WTC11 (cell line): ENCODE measurements at regions not wholly inside any gene's neighbourhood (a gene's known extent, or its start where the extent isn't known, plus 50 kb on each side); places are given as distances from the start of the nearest gene placed in this dataset.

ENCODE experiments used
- ATAC-seq: fragments of 200-7000 bp; cut with Tn5 transposase; 2 replicates; pipeline ENCODE4 v1.10.0; 2021; ENCODE audit warnings: mild to moderate bottlenecking, moderate library complexity
- CTCF ChIA-PET: fragments of 300-600 bp; sonication (Branson Sonifier 250); formaldehyde crosslinking; loops from one replicate; lab custom pipeline; 2021; ENCODE audit warnings: antibody characterized with exemption; lab: Charles Lee
- POLR2A ChIA-PET: fragments of 350-600 bp; sonication (Branson Sonifier 250); formaldehyde crosslinking; loops from one replicate; lab custom pipeline; 2021; ENCODE audit warnings: antibody characterized with exemption; lab: Charles Lee
- DNase-seq: peaks from one replicate; pipeline ENCODE4 v3.0.0; 2021; ENCODE audit warnings: low spot score
- H3K27ac Mint-ChIP-seq: 2 replicates; pipeline ENCODE4 v1.8.0; 2021; ENCODE audit warnings: mixed read lengths
- H3K27me3 Mint-ChIP-seq: 2 replicates; pipeline ENCODE4 v1.8.0; 2021; ENCODE audit warnings: low read depth, mild to moderate bottlenecking, moderate library complexity, mixed read lengths
- H3K36me3 Mint-ChIP-seq: 2 replicates; pipeline ENCODE4 v1.8.0; 2021; ENCODE audit warnings: mixed read lengths
- H3K4me1 Mint-ChIP-seq: 2 replicates; pipeline ENCODE4 v1.8.0; 2022; ENCODE audit warnings: mixed read lengths
- H3K4me3 Mint-ChIP-seq: 2 replicates; pipeline ENCODE4 v1.8.0; 2021; ENCODE audit warnings: mild to moderate bottlenecking, moderate library complexity, mixed read lengths
- H3K9me3 Mint-ChIP-seq: 2 replicates; pipeline ENCODE4 v1.8.0; 2021; ENCODE audit warnings: mixed read lengths
- AR ChIP-seq: fragments of 250-450 bp; sonication (Bioruptor Pico); IDR thresholded peaks from 2 replicates; pipeline ENCODE4 v1.9.0; 2021; ENCODE audit warnings: mild to moderate bottlenecking
- ATF2 ChIP-seq: sonication (generic); formaldehyde crosslinking; IDR thresholded peaks from 2 replicates; pipeline ENCODE4 v1.8.1; 2022; ENCODE audit warnings: low read depth, missing genetic modification reagents, borderline replicate concordance
- ATF3 ChIP-seq: sonication (generic); formaldehyde crosslinking; conservative IDR thresholded peaks from 2 replicates; pipeline ENCODE4 v1.8.1; 2022; ENCODE audit warnings: mild to moderate bottlenecking, missing genetic modification reagents
- CDX4 ChIP-seq: fragments of 250-450 bp; sonication (Bioruptor Pico); IDR thresholded peaks from 2 replicates; pipeline ENCODE4 v1.9.0; 2021; ENCODE audit warnings: moderate library complexity, mild to moderate bottlenecking, inconsistent platforms, borderline replicate concordance
- FOXP4 ChIP-seq: sonication (generic); formaldehyde crosslinking; IDR thresholded peaks from 2 replicates; pipeline ENCODE4 v1.8.0; 2022; ENCODE audit warnings: mild to moderate bottlenecking, missing genetic modification reagents
- GTF2I ChIP-seq: fragments of 250-450 bp; sonication (Bioruptor Pico); conservative IDR thresholded peaks from 2 replicates; pipeline ENCODE4 v1.4.0; 2021; ENCODE audit warnings: mild to moderate bottlenecking
- HMGA2 ChIP-seq: fragments of 250-450 bp; sonication (Bioruptor Pico); IDR thresholded peaks from 2 replicates; pipeline ENCODE4 v1.4.0; 2021; ENCODE audit warnings: mild to moderate bottlenecking, moderate library complexity
- HMGXB4 ChIP-seq: sonication (generic); formaldehyde crosslinking; IDR thresholded peaks from 2 replicates; pipeline ENCODE4 v1.8.1; 2023; ENCODE audit warnings: mild to moderate bottlenecking, moderate library complexity, missing genetic modification reagents
- JAZF1 ChIP-seq: fragments of 250-450 bp; sonication (Bioruptor Pico); IDR thresholded peaks from 2 replicates; pipeline ENCODE4 v1.9.0; 2021; ENCODE audit warnings: moderate library complexity, mild to moderate bottlenecking, inconsistent platforms
- PREB ChIP-seq: sonication (generic); formaldehyde crosslinking; IDR thresholded peaks from 2 replicates; pipeline ENCODE4 v1.8.1; 2022; ENCODE audit warnings: mild to moderate bottlenecking, missing genetic modification reagents, moderate library complexity, borderline replicate concordance
- SMAD4 ChIP-seq: sonication (generic); formaldehyde crosslinking; IDR thresholded peaks from 2 replicates; pipeline ENCODE4 v1.8.0; 2022; ENCODE audit warnings: mild to moderate bottlenecking, missing genetic modification reagents
- STAT6 ChIP-seq: sonication (generic); formaldehyde crosslinking; conservative IDR thresholded peaks from 2 replicates; pipeline ENCODE4 v1.8.1; 2023; ENCODE audit warnings: mild to moderate bottlenecking, low read depth, missing genetic modification reagents, moderate library complexity
- USF2 ChIP-seq: sonication (generic); formaldehyde crosslinking; IDR thresholded peaks from 2 replicates; pipeline ENCODE4 v1.8.1; 2023; ENCODE audit warnings: mild to moderate bottlenecking, missing genetic modification reagents, moderate library complexity
- ZNF396 ChIP-seq: fragments of 250-450 bp; sonication (Bioruptor Pico); IDR thresholded peaks from 2 replicates; pipeline ENCODE4 v1.8.0; 2021; ENCODE audit warnings: mild to moderate bottlenecking, moderate library complexity, borderline replicate concordance
- ZNF532 ChIP-seq: fragments of 250-450 bp; sonication (Bioruptor Pico); IDR thresholded peaks from 2 replicates; pipeline ENCODE4 v1.9.0; 2021; ENCODE audit warnings: mild to moderate bottlenecking, borderline replicate concordance

GRCh38 chr2:4029081-4029480 lies 325.7 kb downstream of the DCDC2C start (continued):
- TF ChIP-seq AR (CRISPR knock-in tag) (no peak), ATF2 (CRISPR knock-in tag) (no peak), CDX4 (CRISPR knock-in tag) (no peak), ZNF396 (CRISPR knock-in tag) (no peak), STAT6 (CRISPR knock-in tag) (no peak)

- H3K36me3 Mint-ChIP-seq = peaks cover 88% of the 10 kb centered on the region
- DNase-seq = no peak
- peaks cover 17% of the 10 kb centered on the region for H3K27me3 Mint-ChIP-seq
- H3K27ac Mint-ChIP-seq = no peak overlapping the region
- H3K9me3 Mint-ChIP-seq = peaks cover 91% of the 10 kb centered on the region
- no peaks in the 10 kb centered on the region for H3K4me1 Mint-ChIP-seq
- H3K4me3 Mint-ChIP-seq = no peak overlapping the region
- CTCF ChIA-PET = no interaction called here
- POLR2A ChIA-PET = no interaction called here
- ATAC-seq = no peak
- TF ChIP-seq SMAD4 (CRISPR knock-in tag) = no peak
- TF ChIP-seq JAZF1 (CRISPR knock-in tag) = no peak
- TF ChIP-seq CDX4 (CRISPR knock-in tag) = no peak
- TF ChIP-seq PREB = no peak
- TF ChIP-seq USF2 (CRISPR knock-in tag) = no peak
- no peak for TF ChIP-seq ZNF532 (CRISPR knock-in tag)
- no peak for TF ChIP-seq ATF3 (CRISPR knock-in tag)
- TF ChIP-seq GTF2I (CRISPR knock-in tag) = no peak
- no peak for TF ChIP-seq HMGA2 (CRISPR knock-in tag)
- no peak for TF ChIP-seq HMGXB4 (CRISPR knock-in tag)
- no peak for TF ChIP-seq FOXP4 (CRISPR knock-in tag)
These were observed 336.5 kb downstream of the DCDC2C start for GRCh38 chr2:4039896-4040295.
